ENCODE measurements at regions not wholly inside any gene's neighbourhood (a gene's known extent, or its start where the extent isn't known, plus 50 kb on each side); places are given as distances from the start of the nearest gene placed in this dataset.

DNA sequence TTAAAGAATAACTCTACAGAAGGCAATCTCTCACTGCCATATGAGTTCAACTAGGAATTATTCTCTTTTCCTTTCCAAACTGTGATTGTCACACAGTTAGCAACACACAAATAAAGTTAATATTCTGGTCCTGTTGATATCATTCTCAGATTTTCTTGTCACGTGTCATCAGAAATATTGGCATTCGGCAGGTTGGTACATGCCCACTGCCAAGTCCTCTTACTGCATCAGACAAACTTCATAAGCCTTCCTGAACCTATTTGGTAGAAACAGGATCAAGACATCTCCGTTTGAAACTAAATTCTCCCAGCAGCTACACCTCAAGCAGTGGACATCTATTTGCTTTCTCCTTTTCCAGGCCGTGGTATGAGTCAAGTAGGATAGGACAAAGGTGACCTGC lies 177.9 kb upstream of the SOX2 start:
- DNase-seq (ENCODE audit: low spot score) = no peak
- Histone ChIP-seq H3K9ac (ENCODE audit: low read depth in 1 of 2, low read length in 2 of 2) (no peak overlapping the region), H3K36me3 (ENCODE audit: control insufficient read depth in 4 of 4, insufficient read depth in 3 of 4, low read depth in 1 of 4, low read length in 3 of 4) (no peaks in the 10 kb centered on the region), H3K9me3 (ENCODE audit: control insufficient read depth in 4 of 4, low read length in 3 of 4) (peaks cover 0 to 3% (median under 1%) of the 10 kb centered on the region in 4 donors), H3K27me3 (ENCODE audit: control insufficient read depth in 4 of 4, insufficient read depth in 4 of 4, low read length in 3 of 4) (no peaks in the 10 kb centered on the region), H3K4me3 (ENCODE audit: low read depth in 1 of 3, low read length in 3 of 3) (no peak overlapping the region), H3K27ac (ENCODE audit: low read depth in 1 of 2, low read length in 2 of 2) (no peak overlapping the region), H3K4me1 (ENCODE audit: control insufficient read depth in 4 of 4, insufficient read depth in 4 of 4, low read length in 3 of 4) (no peaks in the 10 kb centered on the region)
- TF ChIP-seq, protein P1, sequence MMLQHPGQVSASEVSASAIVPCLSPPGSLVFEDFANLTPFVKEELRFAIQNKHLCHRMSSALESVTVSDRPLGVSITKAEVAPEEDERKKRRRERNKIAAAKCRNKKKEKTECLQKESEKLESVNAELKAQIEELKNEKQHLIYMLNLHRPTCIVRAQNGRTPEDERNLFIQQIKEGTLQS (IDR thresholded peaks at IDR 0.05) = no peak
- TF ChIP-seq FOXA1 (IDR thresholded peaks at IDR 0.05) (no peak), RAD21 (IDR thresholded peaks at IDR 0.05) (no peak)
- WGBS = 60% methylated on average over 4 of the region's 4 CpGs

DNA sequence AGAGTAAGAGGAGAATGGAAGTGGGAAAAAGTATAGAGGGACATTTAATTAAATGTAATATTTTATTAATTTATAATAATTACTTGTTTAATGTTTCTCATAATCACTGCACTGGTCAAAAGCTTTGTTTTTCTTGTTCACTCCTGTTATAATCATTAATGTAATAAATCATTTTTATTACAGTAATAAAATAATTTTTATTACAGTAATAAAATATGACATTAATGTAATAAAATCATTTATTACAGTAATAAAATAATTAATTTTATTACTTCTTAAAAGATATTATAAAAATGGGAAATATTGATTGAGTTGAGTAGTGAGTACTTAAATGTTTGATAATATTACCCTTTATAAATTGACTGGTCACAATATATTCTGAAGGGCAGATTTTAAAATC lies 181.1 kb upstream of the SOX2 start:
- no peak for DNase-seq (ENCODE audit: low spot score)
- TF ChIP-seq TAF1 (conservative IDR thresholded peaks at IDR 0.05) (no peak), EGR1 (IDR thresholded peaks at IDR 0.05; ENCODE audit: low read depth in 2 of 2) (no peak), YY1 (IDR thresholded peaks at IDR 0.05) (no peak), FOXA1 (IDR thresholded peaks at IDR 0.05) (no peak), HNF4G (IDR thresholded peaks at IDR 0.05) (no peak), JUND (IDR thresholded peaks at IDR 0.05) (no peak), NR2F2 (IDR thresholded peaks at IDR 0.05) (no peak)
- TF ChIP-seq, protein P2, sequence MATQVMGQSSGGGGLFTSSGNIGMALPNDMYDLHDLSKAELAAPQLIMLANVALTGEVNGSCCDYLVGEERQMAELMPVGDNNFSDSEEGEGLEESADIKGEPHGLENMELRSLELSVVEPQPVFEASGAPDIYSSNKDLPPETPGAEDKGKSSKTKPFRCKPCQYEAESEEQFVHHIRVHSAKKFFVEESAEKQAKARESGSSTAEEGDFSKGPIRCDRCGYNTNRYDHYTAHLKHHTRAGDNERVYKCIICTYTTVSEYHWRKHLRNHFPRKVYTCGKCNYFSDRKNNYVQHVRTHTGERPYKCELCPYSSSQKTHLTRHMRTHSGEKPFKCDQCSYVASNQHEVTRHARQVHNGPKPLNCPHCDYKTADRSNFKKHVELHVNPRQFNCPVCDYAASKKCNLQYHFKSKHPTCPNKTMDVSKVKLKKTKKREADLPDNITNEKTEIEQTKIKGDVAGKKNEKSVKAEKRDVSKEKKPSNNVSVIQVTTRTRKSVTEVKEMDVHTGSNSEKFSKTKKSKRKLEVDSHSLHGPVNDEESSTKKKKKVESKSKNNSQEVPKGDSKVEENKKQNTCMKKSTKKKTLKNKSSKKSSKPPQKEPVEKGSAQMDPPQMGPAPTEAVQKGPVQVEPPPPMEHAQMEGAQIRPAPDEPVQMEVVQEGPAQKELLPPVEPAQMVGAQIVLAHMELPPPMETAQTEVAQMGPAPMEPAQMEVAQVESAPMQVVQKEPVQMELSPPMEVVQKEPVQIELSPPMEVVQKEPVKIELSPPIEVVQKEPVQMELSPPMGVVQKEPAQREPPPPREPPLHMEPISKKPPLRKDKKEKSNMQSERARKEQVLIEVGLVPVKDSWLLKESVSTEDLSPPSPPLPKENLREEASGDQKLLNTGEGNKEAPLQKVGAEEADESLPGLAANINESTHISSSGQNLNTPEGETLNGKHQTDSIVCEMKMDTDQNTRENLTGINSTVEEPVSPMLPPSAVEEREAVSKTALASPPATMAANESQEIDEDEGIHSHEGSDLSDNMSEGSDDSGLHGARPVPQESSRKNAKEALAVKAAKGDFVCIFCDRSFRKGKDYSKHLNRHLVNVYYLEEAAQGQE (IDR thresholded peaks at IDR 0.05) = no peak
- TF ChIP-seq, protein P1 (IDR thresholded peaks at IDR 0.05) = no peak
- TF ChIP-seq, protein P3, sequence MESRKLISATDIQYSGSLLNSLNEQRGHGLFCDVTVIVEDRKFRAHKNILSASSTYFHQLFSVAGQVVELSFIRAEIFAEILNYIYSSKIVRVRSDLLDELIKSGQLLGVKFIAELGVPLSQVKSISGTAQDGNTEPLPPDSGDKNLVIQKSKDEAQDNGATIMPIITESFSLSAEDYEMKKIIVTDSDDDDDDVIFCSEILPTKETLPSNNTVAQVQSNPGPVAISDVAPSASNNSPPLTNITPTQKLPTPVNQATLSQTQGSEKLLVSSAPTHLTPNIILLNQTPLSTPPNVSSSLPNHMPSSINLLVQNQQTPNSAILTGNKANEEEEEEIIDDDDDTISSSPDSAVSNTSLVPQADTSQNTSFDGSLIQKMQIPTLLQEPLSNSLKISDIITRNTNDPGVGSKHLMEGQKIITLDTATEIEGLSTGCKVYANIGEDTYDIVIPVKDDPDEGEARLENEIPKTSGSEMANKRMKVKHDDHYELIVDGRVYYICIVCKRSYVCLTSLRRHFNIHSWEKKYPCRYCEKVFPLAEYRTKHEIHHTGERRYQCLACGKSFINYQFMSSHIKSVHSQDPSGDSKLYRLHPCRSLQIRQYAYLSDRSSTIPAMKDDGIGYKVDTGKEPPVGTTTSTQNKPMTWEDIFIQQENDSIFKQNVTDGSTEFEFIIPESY (IDR thresholded peaks at IDR 0.05) = no peak
- peaks cover 0 to 6% (median 2%) of the 10 kb centered on the region in 4 donors for H3K9me3 ChIP-seq (ENCODE audit: control insufficient read depth in 4 of 4, low read length in 3 of 4)
- no peak overlapping the region for H3K27ac ChIP-seq (ENCODE audit: low read depth in 1 of 2, low read length in 2 of 2)
- no peaks in the 10 kb centered on the region for H3K4me1 ChIP-seq (ENCODE audit: control insufficient read depth in 4 of 4, insufficient read depth in 4 of 4, low read length in 3 of 4)
- H3K36me3 ChIP-seq (ENCODE audit: control insufficient read depth in 4 of 4, insufficient read depth in 3 of 4, low read depth in 1 of 4, low read length in 3 of 4) = no peaks in the 10 kb centered on the region
- H3K27me3 ChIP-seq (ENCODE audit: control insufficient read depth in 4 of 4, insufficient read depth in 4 of 4, low read length in 3 of 4) = no peaks in the 10 kb centered on the region
- no peak overlapping the region for H3K4me3 ChIP-seq (ENCODE audit: low read depth in 1 of 3, low read length in 3 of 3)
- H3K9ac ChIP-seq (ENCODE audit: low read depth in 1 of 2, low read length in 2 of 2) = no peak overlapping the region

DNA sequence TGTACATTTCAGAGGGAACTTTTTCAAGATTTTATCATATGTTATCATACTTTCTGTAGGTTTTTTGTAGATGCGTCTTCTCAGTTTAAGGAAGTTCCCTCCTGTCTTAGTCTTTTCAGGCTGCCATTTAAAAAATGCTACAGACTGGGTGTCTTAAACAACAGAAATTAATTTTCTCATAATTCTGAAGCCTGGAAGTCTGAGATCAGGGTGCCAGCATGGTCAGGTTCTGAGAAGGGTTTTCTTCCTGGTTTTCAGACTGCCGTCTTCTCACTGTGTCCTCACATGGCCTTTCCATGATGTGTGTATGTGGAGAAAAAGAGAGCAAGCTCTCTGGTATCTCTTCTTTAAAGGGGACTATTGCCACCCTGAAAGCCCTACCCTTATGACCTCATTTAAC lies 189.9 kb upstream of the SOX2 start:
- no peak overlapping the region for H3K27ac ChIP-seq (ENCODE audit: low read depth in 1 of 2, low read length in 2 of 2)
- H3K36me3 ChIP-seq (ENCODE audit: control insufficient read depth in 4 of 4, insufficient read depth in 3 of 4, low read depth in 1 of 4, low read length in 3 of 4) = no peaks in the 10 kb centered on the region
- H3K4me1 ChIP-seq (ENCODE audit: control insufficient read depth in 4 of 4, insufficient read depth in 4 of 4, low read length in 3 of 4) = no peaks in the 10 kb centered on the region
- 97% methylated on average over 2 of the region's 2 CpGs for whole genome bisulfite sequencing
- no peaks in the 10 kb centered on the region for H3K27me3 ChIP-seq (ENCODE audit: control insufficient read depth in 4 of 4, insufficient read depth in 4 of 4, low read length in 3 of 4)
- H3K4me3 ChIP-seq (ENCODE audit: low read depth in 1 of 3, low read length in 3 of 3) = no peak overlapping the region
- no peak for DNase-seq (ENCODE audit: low spot score)
- H3K9ac ChIP-seq (ENCODE audit: low read depth in 1 of 2, low read length in 2 of 2) = no peak overlapping the region
- H3K9me3 ChIP-seq (ENCODE audit: control insufficient read depth in 4 of 4, low read length in 3 of 4) = no peaks in the 10 kb centered on the region
- TF ChIP-seq SP1 (IDR thresholded peaks at IDR 0.05) (no peak), JUND (IDR thresholded peaks at IDR 0.05) (no peak), FOXA1 (IDR thresholded peaks at IDR 0.05) (no peak), EGR1 (IDR thresholded peaks at IDR 0.05; ENCODE audit: low read depth in 2 of 2) (no peak), RXRA (IDR thresholded peaks at IDR 0.05) (no peak), HNF4G (IDR thresholded peaks at IDR 0.05) (no peak), RAD21 (IDR thresholded peaks at IDR 0.05) (no peak), GABPA (IDR thresholded peaks at IDR 0.05 in 1 of 2, conservative IDR thresholded peaks at IDR 0.05 in 1 of 2) (no peak)
- TF ChIP-seq, protein P3 (IDR thresholded peaks at IDR 0.05) = no peak
- TF ChIP-seq, protein P4, sequence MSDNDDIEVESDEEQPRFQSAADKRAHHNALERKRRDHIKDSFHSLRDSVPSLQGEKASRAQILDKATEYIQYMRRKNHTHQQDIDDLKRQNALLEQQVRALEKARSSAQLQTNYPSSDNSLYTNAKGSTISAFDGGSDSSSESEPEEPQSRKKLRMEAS (IDR thresholded peaks at IDR 0.05) = no peak
- TF ChIP-seq, protein P2 (IDR thresholded peaks at IDR 0.05) = no peak
- TF ChIP-seq, protein P1 (IDR thresholded peaks at IDR 0.05) = no peak
